Keratinocyte (primary cell): ENCODE measurements at regions not wholly inside any gene's neighbourhood (a gene's known extent, or its start where the extent isn't known, plus 50 kb on each side); places are given as distances from the start of the nearest gene placed in this dataset.

ENCODE experiments used
- EZH2 ChIP-seq: IDR thresholded peaks from one replicate; pipeline ENCODE4 v1.6.1; 2012; ENCODE audit warnings: inconsistent platforms, mild to moderate bottlenecking, low read length, moderate library complexity
- TF ChIP-seq, protein P1 (sequence below), 3 experiments: IDR thresholded peaks in 1 of 3; conservative IDR thresholded peaks in 1 of 3; optimal IDR thresholded peaks in 1 of 3; 2 replicates in 2 of 3; 3 replicates in 1 of 3; pipeline versions ENCODE3 to v1.5.1; 2011; ENCODE audit warnings: low read length in 3 of 3, mild to moderate bottlenecking in 3 of 3, moderate library complexity in 2 of 3, control low read depth in 1 of 3, inconsistent platforms in 1 of 3; ENCODE audit not compliant: insufficient read depth in 2 of 3; ENCODE audit errors: extremely low read depth in 1 of 3

DNA sequence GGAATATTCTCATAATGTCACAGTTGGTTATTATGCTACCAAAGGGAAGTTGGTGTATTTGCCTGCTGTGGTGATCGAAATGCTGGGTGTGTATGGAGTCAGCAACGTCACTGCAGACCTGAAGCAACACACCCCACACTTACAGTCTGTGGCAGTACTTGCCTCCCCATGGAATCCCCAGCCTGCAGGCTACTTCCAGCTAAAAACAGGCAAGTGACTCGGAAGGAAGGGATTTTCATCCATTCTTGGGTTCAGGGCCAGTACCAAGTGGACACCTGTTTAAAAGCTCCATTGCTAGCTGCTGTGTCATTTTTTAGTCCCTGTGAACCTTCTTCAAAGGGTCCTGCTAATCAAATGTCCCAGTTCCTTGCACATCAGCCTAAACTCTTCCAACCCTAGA lies 149.6 kb downstream of the C11orf91 start:
- TF ChIP-seq, protein P1, sequence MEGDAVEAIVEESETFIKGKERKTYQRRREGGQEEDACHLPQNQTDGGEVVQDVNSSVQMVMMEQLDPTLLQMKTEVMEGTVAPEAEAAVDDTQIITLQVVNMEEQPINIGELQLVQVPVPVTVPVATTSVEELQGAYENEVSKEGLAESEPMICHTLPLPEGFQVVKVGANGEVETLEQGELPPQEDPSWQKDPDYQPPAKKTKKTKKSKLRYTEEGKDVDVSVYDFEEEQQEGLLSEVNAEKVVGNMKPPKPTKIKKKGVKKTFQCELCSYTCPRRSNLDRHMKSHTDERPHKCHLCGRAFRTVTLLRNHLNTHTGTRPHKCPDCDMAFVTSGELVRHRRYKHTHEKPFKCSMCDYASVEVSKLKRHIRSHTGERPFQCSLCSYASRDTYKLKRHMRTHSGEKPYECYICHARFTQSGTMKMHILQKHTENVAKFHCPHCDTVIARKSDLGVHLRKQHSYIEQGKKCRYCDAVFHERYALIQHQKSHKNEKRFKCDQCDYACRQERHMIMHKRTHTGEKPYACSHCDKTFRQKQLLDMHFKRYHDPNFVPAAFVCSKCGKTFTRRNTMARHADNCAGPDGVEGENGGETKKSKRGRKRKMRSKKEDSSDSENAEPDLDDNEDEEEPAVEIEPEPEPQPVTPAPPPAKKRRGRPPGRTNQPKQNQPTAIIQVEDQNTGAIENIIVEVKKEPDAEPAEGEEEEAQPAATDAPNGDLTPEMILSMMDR (optimal IDR thresholded peaks at IDR 0.05 in 1 of 3, IDR thresholded peaks at IDR 0.05 in 1 of 3, conservative IDR thresholded peaks at IDR 0.05 in 1 of 3; ENCODE audit: extremely low read depth in 1 of 3, insufficient read depth in 2 of 3, low read length in 3 of 3): no peak
- no peak for TF ChIP-seq EZH2
